ENCODE measurements at regions not wholly inside any gene's neighbourhood (a gene's known extent, or its start where the extent isn't known, plus 50 kb on each side); places are given as distances from the start of the nearest gene placed in this dataset.
"Not testable (repeated sequence)": the region's sequence is repeated elsewhere in the genome, so short reads cannot be mapped to it uniquely, and the experiment has no call there.

DNA sequence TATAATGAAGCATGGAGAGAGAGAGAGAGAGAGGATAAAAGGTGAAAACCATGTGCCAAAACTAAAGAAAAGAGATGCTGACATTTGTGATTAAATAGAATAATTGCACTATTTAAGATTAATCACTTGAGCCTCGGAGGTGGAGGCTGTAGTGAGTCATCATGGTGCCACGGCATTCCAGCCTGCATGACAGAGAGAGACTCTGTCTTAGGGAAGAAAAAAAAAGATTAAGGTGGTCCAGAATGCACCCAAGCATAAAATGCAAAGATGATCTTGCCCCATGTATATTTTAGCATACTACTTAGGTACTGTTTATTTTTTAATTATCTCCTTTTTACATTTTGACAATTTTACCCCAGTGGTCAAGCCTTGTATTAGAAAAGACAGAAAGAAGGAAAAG, 742.5 kb downstream of the SPATA31A1 start:
- DNase-seq (ENCODE audit: low spot score), result not testable (repeated sequence)

DNA sequence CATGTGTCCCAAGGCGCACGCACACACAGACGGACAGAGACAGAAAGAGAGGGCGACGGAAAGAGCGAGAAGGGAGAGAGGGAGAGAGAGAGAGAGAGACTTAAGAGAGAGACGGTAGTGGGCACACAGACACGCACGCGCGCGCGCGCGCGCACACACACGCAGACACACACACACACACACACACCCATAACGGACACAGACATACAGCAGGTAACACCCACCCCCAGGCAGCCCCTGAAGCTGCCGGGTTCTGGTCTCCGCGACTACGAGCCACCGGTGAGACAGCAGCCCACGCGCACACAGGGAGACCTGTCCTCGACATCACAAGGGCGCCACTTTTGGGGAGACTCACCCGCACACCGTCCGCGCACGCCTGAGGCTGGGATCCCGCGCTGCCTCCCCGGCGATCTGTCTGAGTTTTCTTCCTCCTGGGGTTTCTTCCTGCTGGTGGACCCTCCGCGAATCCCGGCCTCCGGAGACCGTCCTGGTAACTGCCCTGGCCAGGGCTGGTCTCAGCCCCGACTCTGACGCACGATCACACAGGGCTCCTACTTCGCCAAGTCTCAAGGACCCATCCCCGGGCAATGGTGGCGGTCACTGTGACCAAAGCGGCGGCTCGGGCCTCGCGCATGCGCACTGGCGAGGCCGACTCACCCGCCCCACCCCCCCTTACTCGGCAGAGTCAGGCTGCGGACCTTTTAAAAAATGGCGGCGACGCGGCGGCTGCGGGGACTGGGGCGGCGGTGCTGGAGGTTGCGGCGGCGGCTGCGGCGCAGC, 750.7 kb downstream of the SPATA31A1 start:
- peak; percentile 6 for DNase-seq (ENCODE audit: low spot score)

DNA sequence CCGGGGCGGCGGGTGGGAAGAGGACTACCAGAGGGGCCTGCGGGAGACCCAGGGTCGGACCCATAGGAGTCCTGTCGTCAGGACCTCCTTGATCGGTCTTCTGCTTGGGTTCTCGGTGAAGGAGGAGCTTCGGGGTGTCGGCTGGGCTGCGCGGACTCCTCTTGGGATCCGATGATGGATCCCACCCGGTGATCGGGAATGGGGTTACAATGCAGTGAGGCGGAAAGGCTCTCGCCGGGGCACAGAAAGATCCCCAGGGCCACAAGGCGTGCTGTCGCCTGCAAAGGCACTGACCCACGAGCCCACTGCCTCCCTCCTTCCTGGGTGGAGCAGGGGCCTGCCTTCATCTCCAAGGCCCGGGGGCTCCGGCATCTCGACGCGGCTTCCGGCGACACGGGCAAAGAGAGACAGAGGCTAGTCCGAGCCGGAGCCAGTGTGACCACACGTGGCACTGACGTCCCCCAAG, 751.3 kb downstream of the SPATA31A1 start:
- DNase-seq (ENCODE audit: low spot score), result not testable (repeated sequence)

DNA sequence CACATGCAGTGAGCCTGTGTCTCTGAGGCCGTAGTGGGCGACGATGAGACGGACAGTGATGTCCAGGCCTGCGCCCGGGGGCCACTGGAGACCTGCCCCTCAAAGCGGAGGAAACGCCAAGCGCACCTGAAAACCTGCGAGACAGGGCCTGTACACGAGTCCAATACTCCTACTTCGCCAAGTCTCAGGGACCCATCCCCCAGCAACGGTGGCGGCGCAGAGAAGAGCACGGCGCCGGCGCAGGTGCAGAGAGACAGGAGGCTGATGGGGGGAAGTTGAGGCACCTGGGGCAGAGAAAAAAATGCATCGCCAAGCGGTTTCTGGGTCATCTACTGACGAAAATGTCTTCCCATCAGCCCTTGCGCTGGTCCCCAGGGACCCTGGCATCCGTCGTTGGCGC, 751.8 kb downstream of the SPATA31A1 start:
- DNase-seq (ENCODE audit: low spot score), result not testable (repeated sequence)

DNA sequence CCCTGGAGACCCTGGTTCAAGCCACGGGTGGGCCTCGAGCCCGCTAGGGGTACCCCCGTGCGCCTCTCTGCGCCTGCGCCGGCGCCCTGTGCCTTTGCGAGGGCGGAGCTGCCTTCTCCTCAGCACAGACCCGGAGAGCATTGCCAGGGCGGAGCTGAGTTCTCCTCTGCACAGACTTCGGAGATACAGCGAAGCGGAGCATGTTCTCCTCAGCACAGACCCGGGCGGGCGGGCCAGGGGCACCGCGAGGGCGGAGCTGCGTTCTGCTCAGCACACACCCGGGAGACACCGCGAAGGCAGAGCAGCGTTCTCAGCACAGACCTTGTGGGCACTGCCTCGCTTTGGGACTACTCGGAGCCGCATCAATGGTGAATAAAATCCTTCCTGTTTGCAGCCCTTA, 753.0 kb downstream of the SPATA31A1 start:
- DNase-seq (ENCODE audit: low spot score), result not testable (repeated sequence)

DNA sequence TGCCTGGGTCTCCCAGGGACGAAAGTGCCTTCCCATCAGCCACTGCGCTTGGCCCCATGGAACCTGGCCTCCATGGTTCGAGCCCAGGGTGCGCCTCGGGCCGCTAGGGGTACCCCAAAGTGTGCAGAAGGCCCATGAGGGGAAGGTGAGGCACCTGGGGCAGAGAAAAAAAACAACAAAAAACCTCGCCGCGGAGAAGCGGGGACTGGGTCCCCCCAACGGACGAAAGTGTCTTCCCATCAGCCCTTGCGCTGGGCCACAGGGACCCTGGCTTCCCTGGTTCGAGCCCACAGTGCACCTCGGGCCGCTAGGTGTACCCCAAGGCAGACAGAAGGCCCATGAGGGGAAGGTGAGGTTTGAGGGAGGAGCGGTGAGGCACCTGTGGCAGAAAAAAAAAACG, 755.3 kb downstream of the SPATA31A1 start:
- not testable (repeated sequence) for DNase-seq (ENCODE audit: low spot score)

DNA sequence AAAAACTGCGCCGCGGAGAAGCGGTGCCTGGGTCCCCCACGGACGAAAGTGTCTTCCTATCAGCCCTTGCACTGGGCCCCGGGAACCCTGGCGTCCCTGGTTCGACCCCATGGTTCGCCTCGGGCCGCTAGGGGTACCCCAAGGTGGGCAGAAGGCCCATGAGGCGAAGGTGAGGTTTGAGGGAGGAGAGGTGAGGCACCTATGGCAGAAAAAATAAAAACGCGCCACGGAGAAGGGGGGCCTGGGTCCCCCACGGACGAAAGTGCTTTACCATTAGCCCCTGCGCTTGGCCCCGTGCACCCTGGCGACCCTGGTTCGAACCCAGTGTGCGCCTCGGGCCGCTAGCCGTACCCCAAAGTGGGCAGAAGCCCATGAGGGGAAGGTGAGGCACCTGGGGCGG, 756.1 kb downstream of the SPATA31A1 start:
- not testable (repeated sequence) for DNase-seq (ENCODE audit: low spot score)

DNA sequence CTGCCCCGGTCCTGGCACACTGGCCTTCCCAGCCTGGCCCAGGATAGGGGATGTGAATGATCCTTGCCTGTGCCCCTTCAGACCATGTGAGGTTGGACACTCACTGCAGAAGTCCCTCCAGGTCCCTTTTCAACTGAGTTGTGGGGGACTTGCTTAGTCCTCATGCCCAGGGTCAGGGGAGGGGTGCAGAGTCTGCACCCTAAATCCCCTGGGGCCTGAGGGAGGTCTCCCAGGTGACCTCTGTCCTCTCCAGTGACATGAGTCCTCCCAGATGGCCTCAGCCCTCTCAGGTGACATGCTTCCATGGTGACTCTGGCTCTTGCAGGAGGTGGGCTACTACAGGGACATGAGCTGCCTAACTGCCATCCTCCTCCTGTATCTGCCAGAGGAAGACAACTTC, 775.1 kb downstream of the SPATA31A1 start:
- not testable (repeated sequence) for DNase-seq (ENCODE audit: low spot score)

DNA sequence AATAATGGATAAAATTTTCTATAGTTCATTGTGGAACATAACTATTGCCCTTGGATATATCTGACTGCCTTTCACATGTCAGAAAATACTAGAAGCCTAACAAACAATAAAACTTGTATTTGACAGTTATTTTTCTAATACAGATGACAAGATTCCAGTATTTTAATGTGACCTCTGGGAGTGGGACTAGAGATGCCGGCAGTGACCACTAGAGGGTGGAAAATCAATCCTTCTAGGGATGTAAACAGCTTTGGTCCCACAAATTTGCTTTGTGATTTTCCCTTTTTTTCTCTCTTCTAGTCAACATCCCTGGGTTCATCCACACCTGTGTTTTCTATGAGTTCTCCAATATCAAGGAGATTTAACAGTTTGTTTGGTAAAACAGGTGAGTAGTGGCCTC, 813.7 kb downstream of the SPATA31A1 start:
- DNase-seq (ENCODE audit: low spot score), result not testable (repeated sequence)

DNA sequence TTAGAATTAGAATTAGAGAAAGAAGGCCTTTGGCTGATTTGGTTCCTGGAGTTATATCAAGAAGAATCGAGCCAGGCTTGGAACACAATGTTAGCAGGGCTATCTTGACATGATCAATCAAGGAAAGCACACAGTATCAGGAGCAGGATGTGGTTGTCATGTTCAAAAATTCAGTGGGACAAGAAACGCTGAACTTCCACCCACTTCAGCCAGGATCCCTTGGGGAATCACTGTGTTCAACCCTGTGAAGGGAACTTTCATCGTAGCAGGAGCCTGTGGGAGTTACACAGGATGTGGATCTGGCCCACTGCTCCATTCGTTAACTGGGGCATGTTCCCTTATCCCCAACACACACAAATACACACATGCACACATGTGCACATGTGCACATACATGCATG, 817.8 kb downstream of the SPATA31A1 start:
- not testable (repeated sequence) for DNase-seq (ENCODE audit: low spot score)

DNA sequence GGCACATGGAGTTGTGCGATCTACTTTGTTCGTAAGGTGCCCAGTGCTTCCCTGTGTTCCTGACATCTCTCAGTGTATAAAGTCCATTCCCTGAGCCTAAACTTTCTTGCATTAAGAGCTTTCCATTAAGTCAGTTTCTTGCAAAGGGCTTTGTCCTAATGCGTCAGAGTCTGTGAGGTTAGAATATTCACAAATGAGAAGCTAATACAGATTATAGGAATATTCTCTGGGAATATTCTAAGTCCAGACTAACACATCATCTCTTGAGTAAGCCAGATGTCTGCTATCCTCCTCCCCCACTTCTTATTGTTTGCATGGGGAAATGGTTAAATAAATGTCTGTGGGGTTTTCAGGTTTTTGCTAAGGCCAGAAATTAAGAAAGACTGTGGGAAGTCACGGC, 818.6 kb downstream of the SPATA31A1 start:
- DNase-seq (ENCODE audit: low spot score), result not testable (repeated sequence)

DNA sequence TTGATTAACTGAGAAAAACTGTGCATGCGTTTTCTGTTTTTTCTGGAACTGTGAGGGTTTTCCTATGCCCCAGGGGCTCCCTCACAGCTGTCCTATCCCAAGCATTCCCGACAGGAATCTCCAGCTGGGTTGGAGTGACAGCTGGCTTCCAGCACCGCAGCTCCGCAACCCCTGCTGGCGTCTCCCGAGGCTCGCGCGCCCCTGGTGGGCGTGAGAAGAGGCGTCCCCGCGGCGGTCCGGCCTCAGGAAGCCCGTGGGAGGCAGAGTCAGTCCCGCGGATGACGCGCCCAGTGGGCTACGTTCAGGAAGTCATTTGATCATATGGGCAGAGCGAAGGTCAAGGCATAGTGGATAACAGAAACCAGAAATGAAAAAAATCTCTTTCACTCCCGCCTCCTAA, 821.9 kb downstream of the SPATA31A1 start:
- DNase-seq (ENCODE audit: low spot score), result not testable (repeated sequence)

DNA sequence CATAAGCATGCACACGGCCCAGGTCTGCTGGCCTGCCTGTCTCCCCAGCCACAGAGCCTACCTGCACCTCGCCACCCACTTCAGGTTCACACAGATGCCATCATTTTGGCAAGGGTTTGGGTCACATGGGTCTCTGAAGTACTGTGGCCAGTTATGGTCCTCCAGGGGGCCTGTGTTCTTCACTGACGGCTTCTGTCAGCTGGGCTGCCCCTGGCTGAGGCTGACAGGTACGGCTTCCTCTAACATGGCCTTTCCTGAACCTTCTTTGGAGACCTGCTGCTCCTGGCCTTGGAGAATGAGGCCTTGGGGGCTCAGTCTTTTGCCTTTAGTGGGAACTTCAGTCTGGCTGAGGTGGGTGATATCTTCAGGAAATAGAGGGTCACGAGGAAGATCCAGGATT, 835.9 kb downstream of the SPATA31A1 start:
- DNase-seq (ENCODE audit: low spot score), result not testable (repeated sequence)

DNA sequence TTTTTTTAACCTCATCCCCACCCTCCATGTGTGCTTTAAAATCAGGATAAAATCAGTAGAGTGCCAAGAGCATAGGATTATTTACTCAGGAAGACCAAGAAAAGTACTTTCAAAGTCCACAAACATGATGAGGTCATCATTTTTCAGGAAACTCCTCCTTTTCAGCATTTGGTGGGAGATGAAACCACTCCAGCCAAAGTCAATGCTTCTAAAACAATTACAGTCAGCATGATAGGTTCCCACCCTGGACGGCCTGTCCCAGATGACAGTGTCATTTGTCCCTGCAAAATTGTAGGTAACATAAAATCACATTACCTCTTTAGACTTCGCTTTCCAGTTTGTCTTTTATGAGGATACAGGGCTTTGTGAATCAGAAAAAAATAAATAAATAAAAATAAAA, 836.7 kb downstream of the SPATA31A1 start:
- not testable (repeated sequence) for DNase-seq (ENCODE audit: low spot score)

DNA sequence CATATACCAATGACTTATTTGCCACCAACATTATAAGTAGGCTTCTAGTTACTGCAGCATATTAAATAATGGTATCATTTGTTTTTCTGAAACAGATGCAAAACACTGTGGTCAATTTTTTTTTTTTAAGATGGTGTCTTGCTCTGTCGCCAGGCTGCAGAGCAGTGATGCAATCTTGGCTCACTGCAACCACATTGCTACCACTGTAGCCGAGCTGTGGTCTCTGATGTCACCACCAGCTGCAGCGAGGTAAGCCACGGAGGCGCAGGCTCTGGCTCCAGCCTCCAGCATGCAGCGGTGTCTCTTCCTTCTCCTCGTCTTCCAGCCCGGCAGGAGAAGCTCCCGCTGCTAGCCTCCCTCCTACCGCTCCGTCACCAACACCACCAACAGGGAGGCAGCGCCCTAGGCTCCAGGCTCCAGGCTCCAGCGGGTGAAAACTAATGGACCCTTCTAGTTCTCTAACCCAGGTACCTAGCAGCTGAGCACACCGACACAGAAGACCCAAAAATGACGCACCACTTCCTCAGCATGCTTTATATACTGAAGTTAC, 840.8 kb downstream of the SPATA31A1 start:
- not testable (repeated sequence) for DNase-seq (ENCODE audit: low spot score)

DNA sequence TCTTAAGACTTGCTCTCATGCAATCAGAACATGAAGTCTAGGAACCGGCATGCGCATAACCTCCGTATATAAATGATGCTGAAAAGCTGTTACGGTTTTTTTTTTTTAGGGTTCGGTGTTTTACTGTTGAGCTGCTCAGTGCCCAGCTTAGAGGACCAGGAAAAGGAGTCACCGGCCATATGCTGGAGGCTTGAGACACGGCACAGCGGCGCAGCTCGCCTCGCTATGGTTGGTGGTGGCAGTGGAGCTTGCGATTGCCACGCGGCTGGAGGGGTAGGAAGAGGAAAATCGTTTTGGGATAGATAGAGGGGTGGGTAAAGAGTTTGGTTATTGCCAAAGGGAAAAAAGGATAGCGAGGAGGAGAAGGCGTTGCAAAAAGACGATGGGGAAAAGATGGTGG, 841.3 kb downstream of the SPATA31A1 start:
- DNase-seq (ENCODE audit: low spot score), result not testable (repeated sequence)

DNA sequence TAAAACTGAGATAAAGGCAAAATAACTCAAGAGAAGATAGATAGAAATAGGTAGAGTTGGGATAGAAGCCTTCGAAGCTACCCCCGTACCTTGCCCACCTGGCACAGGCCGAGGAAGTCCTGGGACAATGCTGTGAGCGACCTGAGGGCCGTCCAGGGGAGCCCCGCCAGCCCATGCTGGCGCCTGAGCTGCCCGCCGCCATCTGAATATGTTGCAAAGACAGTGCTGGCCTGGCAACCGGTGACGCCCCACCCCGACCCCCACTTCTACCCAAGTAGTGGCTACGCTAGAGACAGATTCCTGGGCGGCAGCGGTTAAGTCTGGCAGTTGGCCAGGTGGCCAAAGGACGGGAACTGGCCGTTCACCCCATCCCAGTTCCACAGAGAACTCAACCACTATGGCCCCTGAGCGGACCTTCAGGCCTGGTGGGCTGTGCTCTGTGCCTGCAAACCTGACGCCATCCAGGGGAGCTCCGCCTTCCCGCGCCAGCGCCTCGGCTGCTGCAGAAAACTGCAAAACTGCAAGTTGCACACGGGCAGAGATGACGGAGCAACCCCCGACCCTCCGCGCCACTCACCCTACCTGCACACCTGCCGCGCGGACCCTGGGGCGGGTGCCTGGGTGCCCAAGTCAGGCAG, 866.2 kb downstream of the SPATA31A1 start:
- not testable (repeated sequence) for DNase-seq (ENCODE audit: low spot score)

DNA sequence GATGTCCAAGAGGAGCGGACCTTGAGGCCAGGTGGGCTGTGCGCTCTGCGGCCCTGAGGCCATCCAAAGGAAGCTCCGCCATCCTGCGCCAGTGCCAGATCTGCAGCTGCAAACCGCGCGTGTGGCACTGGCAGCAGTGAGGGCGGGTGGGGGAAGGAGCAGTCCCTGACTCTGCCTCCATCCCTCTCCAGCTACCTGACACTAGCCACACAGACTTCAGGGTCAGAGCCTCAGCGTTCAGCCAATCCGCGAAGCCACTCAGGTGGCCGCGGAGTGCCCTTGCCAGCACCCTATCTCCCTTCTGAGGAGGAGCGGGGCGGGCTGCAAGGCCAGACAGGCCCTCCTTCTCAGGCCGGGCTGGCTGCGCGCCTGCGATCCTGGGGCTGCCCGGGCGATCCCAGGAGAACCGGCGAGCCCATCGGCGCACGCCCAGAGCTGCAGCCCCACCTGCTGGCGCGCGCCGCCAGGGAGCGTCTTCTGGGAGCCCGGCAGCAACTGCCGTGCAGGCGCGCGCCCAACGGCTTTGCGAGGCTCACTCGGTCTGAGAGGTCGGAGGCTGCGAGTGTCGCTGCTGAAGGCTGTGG, 867.2 kb downstream of the SPATA31A1 start:
- not testable (repeated sequence) for DNase-seq (ENCODE audit: low spot score)

DNA sequence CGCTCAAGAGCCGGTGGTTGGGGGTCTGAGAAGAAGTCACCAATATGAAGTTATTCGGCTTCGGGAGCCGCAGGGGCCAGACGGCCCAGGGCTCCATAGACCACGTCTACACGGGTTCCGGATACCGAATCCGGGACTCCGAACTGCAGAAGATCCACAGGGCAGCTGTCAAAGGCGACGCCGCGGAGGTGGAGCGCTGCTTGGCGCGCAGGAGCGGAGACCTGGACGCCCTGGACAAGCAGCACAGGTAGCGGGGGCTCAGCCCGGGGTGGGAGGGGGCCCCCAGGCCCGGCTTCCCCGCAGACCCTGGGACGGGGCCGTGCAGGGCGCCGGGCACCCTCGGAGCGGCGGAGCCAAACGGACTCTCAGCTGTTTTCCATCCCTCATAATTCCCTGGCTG, 867.9 kb downstream of the SPATA31A1 start:
- not testable (repeated sequence) for DNase-seq (ENCODE audit: low spot score)

All from CD4-positive, alpha-beta T cell treated with Interleukin-6 at 100 ng/mL for 8 hours (primary cell).